ENCODE measurements at regions not wholly inside any gene's neighbourhood (a gene's known extent, or its start where the extent isn't known, plus 50 kb on each side); places are given as distances from the start of the nearest gene placed in this dataset.

Small RNAs in the stretch of these regions (small RNA-seq; reads per million reads assigned to genes)
- 0 reads per million in 3 experiments for gene RPL37P3 (ENCODE audit: insufficient read depth in 2 of 3, insufficient read length in 3 of 3, low read depth in 2 of 3, low replicate concordance in 1 of 3)

All from HepG2 (cell line).